ENCODE measurements at regions not wholly inside any gene's neighbourhood (a gene's known extent, or its start where the extent isn't known, plus 50 kb on each side); places are given as distances from the start of the nearest gene placed in this dataset.

- DNase-seq (ENCODE audit: low read depth), result no peak
These were observed 233.9 kb downstream of the PRL start for GRCh38 chr6:22062807-22063408.

- no peak for DNase-seq (ENCODE audit: low read depth)
These were observed 232.3 kb downstream of the PRL start for GRCh38 chr6:22064558-22064957.

GRCh38 chr6:22067122-22067521, 229.7 kb downstream of the PRL start:
- DNase-seq (ENCODE audit: low read depth), result no peak

DNA sequence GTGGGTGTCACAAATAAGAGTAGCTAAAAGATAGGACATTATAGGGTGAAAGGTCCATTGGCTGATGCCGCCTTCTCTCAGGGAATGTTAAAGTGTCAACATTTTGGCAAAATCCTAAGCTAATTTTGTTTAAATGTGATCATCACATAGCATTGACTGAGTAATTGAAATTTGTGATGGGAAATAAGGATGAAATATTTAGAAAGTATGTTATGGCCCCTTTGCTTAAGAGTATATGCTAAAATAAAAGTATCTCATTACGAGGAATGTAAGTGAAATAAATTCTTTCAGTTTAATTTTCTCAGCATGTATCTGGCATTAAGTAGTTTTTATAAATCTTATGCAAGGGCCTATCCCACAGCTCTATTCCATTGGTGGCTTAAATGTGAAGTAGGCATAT, 229.2 kb downstream of the PRL start:
- no peak for DNase-seq (ENCODE audit: low read depth)

DNA sequence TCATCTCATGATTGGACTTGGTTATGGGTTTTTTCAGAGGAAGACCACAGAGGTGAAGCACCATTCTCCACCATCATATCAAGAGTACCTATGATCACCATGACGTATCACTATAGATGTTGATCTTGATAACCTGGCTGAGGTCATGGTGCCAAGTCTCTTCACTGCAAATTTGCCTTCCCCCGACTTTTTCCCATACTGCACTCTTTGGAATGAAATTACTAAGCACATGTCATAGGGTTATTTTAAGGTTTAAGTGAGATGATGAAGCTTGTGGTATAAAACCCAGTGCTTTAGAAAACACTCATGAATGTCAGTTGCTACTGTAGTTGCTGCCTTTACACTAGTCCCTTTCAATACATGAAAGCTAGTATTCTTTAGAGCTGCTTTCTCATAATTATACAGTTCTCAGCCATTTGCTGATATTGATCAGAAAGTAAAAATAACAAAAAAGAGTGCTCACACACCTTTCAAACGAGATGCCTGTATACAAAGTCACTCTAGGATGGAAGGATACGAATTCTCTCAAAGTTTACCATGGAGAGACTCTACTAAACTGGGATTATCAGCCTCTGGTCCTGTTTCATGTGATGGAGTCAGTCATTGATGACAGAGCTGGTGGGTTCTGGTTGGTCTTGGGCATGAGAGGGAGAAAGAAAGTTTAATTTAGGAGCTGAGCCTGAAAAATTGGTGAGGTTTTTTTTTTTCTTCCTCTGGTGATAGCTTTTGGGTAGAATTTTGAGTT, 228.1 kb downstream of the PRL start:
- no peak for DNase-seq (ENCODE audit: low read depth)

GRCh38 chr6:22069306-22069800, 227.5 kb downstream of the PRL start:
- DNase-seq (ENCODE audit: low read depth), result no peak

DNA sequence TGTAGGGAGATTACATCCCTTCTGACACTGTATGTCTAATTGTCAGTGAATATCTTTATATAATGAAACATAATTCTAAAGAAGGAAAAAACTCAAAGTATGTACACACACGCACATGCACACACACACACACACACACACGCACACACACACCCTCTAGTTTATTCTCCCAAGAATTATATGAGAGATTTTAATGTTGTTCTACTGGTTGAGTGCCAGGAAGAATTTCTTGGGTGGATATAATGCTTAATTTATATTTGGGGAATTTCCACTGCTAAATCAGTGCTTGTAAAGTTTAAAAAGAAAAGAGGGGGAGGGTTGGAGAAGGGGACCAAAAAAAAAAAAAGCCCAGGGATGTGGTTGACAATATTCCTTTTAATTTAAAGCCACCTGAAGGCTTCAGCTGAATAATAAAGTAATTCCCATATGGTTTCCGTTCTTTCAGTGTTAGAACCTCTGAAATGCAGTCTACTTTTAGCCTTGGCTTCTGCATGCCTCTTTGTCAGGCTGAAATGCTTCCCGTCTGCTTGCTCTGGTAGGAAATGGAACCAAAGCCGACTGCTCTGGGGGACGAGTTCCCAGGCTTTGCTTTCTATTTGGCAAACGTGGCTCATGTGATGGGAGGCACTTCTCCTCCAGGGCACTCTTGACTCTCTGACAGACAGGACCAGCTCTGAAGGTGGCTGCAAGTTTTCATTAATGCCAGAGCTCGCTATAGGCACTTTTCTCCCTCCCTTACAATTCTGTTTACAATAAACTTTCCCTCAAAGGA, 225.4 kb downstream of the PRL start:
- peak; percentile 45 for DNase-seq (ENCODE audit: low read depth)

DNA sequence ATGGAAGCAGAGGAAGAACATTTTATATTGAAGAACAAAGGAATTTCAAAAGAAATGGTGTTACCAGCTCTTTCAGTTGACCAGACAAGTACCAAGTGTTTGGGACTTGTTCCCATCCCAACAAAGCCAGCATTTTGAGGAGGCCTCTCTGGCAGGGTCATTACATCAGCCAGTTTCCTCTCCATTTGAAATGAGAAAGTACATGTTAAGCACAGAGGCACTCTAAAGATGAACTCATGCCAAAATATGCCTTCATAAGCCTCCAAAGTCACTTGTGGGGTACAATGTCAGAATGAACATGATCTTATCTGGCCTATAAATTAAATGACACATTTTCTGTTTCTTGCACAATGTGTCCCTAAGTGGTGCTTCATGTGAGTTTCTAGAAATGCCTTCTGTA, 223.9 kb downstream of the PRL start:
- no peak for DNase-seq (ENCODE audit: low read depth)

DNA sequence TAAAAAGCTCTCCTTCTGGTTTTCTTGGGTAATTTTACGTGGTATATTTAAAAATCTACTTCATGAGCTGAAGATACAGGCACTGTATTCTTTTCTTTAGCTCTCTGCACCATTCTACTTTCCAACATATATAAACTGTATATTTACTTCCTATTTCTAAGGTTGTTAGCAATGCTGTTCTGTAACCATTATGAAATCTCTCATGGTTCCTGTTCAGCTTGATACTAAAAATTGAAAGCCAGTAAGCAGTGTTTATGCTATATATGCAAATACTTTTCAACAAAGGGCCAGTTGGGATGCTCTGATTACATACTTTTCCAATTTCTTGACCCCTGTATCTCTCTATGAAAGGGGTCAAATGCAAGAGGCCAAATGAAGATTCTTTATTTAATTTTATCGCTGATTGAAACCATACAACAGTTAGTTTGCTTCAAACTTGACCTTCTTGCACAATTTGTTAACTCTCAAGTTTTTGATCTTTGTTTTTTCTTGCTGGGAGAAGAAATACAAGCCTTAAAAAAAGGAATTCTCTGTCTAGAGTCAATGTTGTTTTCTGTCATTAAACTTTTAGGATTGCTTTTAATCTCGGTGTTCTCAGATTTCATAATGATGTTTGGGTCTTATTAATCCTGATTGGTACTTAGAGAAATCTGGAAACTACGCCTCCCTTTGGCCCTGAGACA, 223.2 kb downstream of the PRL start:
- DNase-seq (ENCODE audit: low read depth), result no peak

DNA sequence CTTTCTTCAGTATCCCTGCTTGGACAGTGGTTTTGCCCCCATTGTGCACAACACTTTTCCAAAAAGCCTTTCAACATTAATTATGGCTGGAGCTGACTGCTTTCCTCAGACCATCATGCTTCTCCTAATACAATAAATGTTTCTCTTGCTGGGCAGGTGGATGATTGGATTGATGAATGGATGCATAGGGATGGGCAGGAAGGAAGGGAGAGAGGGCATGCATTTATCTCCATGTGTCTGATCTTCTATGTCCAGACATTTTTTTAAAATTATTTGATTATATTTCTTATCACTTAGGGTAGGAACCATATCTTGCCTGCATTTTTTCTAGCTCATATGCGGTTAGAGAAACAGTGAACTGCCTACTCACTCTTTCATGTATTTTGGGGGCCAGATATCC, 218.5 kb downstream of the PRL start:
- no peak for DNase-seq (ENCODE audit: low read depth)

DNA sequence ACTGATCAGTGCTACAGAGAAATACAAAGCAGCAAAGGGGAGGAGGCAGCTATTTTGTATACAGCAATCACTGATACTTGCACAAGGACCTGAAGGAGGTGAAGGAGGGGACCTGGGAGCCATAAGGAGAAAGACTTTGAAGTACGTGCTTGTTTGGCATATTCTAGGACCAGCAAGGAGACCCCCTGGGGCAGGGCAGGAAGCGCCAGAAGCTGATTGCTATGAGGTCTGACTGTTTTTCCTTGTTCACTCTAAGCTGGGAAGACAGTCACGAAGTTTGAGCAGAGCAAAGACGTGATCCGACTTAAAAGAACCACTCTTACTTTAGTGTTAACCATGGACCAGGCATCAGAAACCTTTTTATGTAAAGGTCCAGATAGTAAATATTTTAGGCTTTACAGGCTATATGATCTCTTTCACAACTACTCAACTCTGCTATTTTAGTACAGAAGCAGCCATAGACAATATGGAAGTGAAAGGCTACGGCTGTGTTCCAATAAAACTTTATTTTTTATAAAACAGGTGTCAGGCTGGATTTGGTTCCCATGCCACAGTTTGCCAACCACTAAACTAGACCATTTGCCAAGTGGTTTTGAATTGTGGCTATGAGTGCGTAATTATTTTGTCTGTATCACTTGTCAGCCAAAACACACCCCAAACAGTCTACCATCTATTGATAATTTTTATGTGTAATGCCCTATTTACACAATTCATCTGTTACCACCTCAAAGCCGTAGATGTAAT, 217.9 kb downstream of the PRL start:
- DNase-seq (ENCODE audit: low read depth), result no peak

DNA sequence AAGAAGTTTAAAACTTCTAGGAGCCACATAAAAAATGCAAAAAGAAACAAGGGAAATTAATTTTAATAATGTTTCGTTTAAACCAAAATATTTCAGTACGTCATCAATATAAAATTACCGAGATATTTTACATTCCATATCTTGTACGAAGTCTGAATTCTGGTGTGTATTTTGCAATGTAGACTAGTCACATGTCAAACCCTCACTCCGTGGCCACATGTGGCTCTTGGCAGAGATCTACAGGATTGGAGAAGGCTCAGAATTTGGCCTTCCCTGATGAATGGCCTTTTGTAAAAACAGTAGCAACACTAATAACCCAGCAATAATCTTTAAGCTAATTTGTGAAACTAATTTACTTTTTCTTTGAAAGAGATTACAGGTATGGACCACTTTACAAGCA, 217.1 kb downstream of the PRL start:
- no peak for DNase-seq (ENCODE audit: low read depth)

GRCh38 chr6:22081709-22082108, 215.1 kb downstream of the PRL start:
- DNase-seq (ENCODE audit: low read depth), result peak; percentile 11

- peak; percentile 56 for DNase-seq (ENCODE audit: low read depth)
These were observed 214.6 kb downstream of the PRL start for GRCh38 chr6:22082218-22082617.

DNA sequence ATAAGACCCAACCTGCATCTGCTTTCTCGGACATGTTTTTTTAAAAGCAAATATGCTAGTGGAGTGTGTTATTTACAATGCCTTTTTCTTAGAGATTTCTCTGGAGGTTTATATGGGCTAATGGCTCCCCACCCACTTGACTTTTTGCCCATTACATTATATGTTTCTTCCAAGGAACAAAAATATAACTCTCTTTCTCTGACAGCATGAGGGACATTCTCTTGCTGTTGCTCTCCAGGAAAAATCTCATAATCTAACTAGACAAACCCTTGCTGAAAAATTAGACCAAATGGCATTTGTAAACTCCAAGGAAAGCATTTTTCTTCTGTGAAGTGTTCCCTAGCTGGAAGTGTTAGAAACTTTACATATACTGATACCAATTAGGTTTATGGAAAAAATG, 213.7 kb downstream of the PRL start:
- no peak for DNase-seq (ENCODE audit: low read depth)

GRCh38 chr6:22087960-22088706, 208.7 kb downstream of the PRL start:
- no peak for DNase-seq (ENCODE audit: low read depth)

- no peak for DNase-seq (ENCODE audit: low read depth)
These were observed 205.3 kb downstream of the PRL start for GRCh38 chr6:22091424-22091948.

- no peak for DNase-seq (ENCODE audit: low read depth)
These were observed 201.0 kb downstream of the PRL start for GRCh38 chr6:22095836-22096235.

DNA sequence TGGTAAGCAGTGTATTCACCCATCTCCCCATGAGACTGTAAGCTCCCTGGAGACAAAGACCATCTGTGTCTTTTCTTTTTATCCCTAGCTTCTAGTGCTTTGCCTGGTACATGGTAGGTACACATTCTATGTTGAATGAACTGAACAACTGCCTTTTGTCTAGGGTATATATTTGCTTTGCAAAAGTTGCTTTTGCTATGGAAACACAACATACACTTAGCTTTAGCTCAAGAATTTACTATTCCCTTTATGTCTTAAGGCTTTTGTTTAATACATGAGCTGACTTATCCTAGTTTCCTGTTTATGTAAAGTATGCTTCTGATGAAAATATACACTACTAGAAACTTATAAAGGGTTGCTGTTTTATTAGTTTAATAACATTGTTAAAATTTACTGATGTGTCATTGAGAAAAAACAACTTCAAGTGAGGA, 198.2 kb downstream of the PRL start:
- peak; percentile 10 for DNase-seq (ENCODE audit: low read depth)

DNA sequence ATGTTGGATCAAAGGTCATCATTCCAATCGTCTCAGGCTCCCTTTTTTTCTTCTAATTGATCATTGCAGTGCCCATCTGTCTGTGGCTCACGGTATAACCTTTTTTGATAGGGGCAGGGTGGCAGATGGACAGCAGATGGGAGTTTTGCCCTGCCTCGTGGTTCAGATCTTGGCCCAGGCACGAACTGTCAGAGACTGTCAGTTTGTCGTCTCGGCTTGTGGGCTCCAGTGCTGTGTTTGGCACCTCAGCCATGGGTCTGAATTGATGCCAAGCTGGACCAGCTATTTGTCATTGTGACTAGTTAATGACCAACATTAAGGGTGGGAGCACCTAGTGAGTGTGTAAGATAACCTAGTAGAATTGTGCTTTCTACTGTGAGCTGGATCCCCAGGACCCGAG, 197.6 kb downstream of the PRL start:
- DNase-seq (ENCODE audit: low read depth), result peak; percentile 5

GRCh38 chr6:22099923-22100322, 196.9 kb downstream of the PRL start:
- DNase-seq (ENCODE audit: low read depth), result no peak

Data from renal cortical epithelial cell (primary cell).